Hepatocyte (in vitro differentiated cells): ENCODE measurements at regions not wholly inside any gene's neighbourhood (a gene's known extent, or its start where the extent isn't known, plus 50 kb on each side); places are given as distances from the start of the nearest gene placed in this dataset.

Source experiments
- DNase-seq: peaks from one replicate; pipeline ENCODE4 v3.0.0-alpha.2; 2016; ENCODE audit warnings: low spot score
- H2AFZ ChIP-seq: fragments of 200-600 bp; sonication (generic); 2 replicates; pipeline ENCODE4 v1.6.0; 2016; ENCODE audit warnings: antibody characterized with exemption, mild to moderate bottlenecking
- H3K27ac ChIP-seq: fragments of 200-600 bp; sonication (generic); 2 replicates; pipeline ENCODE4 v1.5.1; 2016; ENCODE audit warnings: mild to moderate bottlenecking
- H3K27me3 ChIP-seq: fragments of 200-600 bp; sonication (generic); 2 replicates; pipeline ENCODE4 v1.6.1; 2016
- H3K36me3 ChIP-seq: fragments of 200-600 bp; sonication (generic); replicated peaks from 2 replicates; pipeline ENCODE4 v1.5.1; 2016; ENCODE audit warnings: low read depth; ENCODE audit not compliant: insufficient read depth
- H3K4me1 ChIP-seq: fragments of 200-600 bp; sonication (generic); 2 replicates; pipeline ENCODE4 v1.5.1; 2016; ENCODE audit warnings: mild to moderate bottlenecking, moderate library complexity; ENCODE audit not compliant: insufficient read depth
- H3K4me2 ChIP-seq: fragments of 200-600 bp; sonication (generic); 2 replicates; pipeline ENCODE4 v1.6.0; 2016
- H3K4me3 ChIP-seq: fragments of 200-600 bp; sonication (generic); 2 replicates; pipeline ENCODE4 v1.5.1; 2016; ENCODE audit warnings: mild to moderate bottlenecking
- H3K79me2 ChIP-seq: fragments of 200-600 bp; sonication (generic); 2 replicates; pipeline ENCODE4 v1.6.0; 2017; ENCODE audit warnings: mild to moderate bottlenecking
- H3K9me2 ChIP-seq: fragments of 200-600 bp; sonication (generic); replicated peaks from 2 replicates; pipeline ENCODE4 v1.6.0; 2017; ENCODE audit warnings: mild to moderate bottlenecking; ENCODE audit not compliant: insufficient read depth
- H3K9me3 ChIP-seq: fragments of 200-600 bp; sonication (generic); 2 replicates; pipeline ENCODE4 v1.5.1; 2016; ENCODE audit warnings: low read depth, mild to moderate bottlenecking
- H4K20me1 ChIP-seq: fragments of 200-600 bp; sonication (generic); 2 replicates; pipeline ENCODE4 v1.6.0; 2016; ENCODE audit warnings: mild to moderate bottlenecking; ENCODE audit not compliant: insufficient read depth, poor library complexity, severe bottlenecking
- EZH2 ChIP-seq: fragments of 200-600 bp; sonication (generic); IDR thresholded peaks from 2 replicates; pipeline ENCODE4 v1.6.1; 2016; ENCODE audit warnings: antibody characterized with exemption, mild to moderate bottlenecking, borderline replicate concordance
- EZH2phosphoT487 ChIP-seq: fragments of 200-600 bp; sonication (generic); IDR thresholded peaks from one replicate; pipeline ENCODE4 v1.6.1; 2018; ENCODE audit warnings: antibody characterized with exemption, mild to moderate bottlenecking, low read depth, moderate library complexity; ENCODE audit not compliant: unreplicated experiment, severe bottlenecking
- WGBS: methylation state at CpG from one replicate; pipeline ENCODE4 v1.1.6; 2016; ENCODE audit warnings: low lambda C conversion rate; ENCODE audit errors: missing lambda C conversion rate; 5-methylcytosine and 5-hydroxymethylcytosine counted together
- TF ChIP-seq, protein P1 (sequence below): fragments of 200-600 bp; sonication (generic); IDR thresholded peaks from 2 replicates; pipeline ENCODE4 v1.5.1; 2016; ENCODE audit warnings: antibody characterized with exemption, mild to moderate bottlenecking; ENCODE audit not compliant: poor library complexity

DNA sequence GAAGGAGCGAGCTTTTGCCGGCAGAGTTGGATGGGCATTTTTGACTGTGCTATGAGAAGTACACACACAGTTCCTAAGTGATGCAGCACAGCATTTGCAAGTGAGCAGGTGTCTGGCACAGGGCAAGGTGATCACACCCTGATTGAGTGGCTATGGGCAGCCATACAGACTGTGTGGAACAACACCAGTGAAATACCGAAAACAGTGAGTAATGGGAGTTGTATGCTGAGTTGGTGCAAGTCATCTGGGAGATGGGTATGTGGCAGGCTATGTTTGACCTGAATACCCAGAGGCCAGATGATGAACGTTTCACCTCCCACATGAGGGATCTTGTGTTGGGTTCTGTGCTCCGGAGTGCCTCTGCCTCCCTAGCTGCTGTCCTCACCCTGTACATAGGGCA is 53.5 kb upstream of the TIPARP start:
- Histone ChIP-seq H3K9me3 (no peaks in the 10 kb centered on the region), H3K27ac (peak overlapping the region; percentile 36), H3K4me1 (no peaks in the 10 kb centered on the region), H3K4me3 (no peak overlapping the region), H3K27me3 (no peaks in the 10 kb centered on the region), H2AFZ (no peak overlapping the region), H4K20me1 (no peaks in the 10 kb centered on the region), H3K9me2 (no peaks in the 10 kb centered on the region), H3K79me2 (no peaks in the 10 kb centered on the region), H3K36me3 (no peaks in the 10 kb centered on the region), H3K4me2 (no peak overlapping the region)
- no peak for DNase-seq
- TF ChIP-seq EZH2phosphoT487 (no peak), EZH2 (no peak)
- TF ChIP-seq, protein P1, sequence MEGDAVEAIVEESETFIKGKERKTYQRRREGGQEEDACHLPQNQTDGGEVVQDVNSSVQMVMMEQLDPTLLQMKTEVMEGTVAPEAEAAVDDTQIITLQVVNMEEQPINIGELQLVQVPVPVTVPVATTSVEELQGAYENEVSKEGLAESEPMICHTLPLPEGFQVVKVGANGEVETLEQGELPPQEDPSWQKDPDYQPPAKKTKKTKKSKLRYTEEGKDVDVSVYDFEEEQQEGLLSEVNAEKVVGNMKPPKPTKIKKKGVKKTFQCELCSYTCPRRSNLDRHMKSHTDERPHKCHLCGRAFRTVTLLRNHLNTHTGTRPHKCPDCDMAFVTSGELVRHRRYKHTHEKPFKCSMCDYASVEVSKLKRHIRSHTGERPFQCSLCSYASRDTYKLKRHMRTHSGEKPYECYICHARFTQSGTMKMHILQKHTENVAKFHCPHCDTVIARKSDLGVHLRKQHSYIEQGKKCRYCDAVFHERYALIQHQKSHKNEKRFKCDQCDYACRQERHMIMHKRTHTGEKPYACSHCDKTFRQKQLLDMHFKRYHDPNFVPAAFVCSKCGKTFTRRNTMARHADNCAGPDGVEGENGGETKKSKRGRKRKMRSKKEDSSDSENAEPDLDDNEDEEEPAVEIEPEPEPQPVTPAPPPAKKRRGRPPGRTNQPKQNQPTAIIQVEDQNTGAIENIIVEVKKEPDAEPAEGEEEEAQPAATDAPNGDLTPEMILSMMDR, result no peak
- 85% methylated on average over 5 of the region's 5 CpGs for WGBS

DNA sequence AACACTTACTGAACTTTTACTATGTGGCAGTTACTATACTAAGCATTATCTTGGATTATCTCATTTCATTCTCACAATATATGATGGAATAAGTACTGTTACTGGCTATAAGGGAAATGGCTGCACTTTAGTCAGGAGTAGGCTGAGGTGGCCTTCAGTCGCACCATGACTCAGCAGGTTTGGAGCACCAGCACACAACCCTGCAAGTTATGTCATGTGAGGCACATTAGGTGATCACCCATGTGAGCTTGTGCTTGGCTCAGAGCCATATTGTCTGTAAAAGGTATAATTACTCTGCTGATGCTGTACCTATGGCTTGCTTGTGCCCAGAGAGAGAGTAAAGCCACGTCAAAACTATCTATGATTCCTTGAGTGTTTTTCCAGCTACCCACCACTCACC is 54.1 kb upstream of the TIPARP start:
- H3K9me2 ChIP-seq, result no peaks in the 10 kb centered on the region
- peak overlapping the region; percentile 36 for H3K27ac ChIP-seq
- no peaks in the 10 kb centered on the region for H3K27me3 ChIP-seq
- no peaks in the 10 kb centered on the region for H3K79me2 ChIP-seq
- WGBS, result 87% methylated on average over 2 of the region's 2 CpGs
- DNase-seq, result peak; percentile 74
- H2AFZ ChIP-seq, result no peak overlapping the region
- H3K4me3 ChIP-seq, result no peak overlapping the region
- TF ChIP-seq, protein P1, result no peak
- TF ChIP-seq EZH2phosphoT487, result no peak
- no peak for TF ChIP-seq EZH2
- H3K36me3 ChIP-seq, result no peaks in the 10 kb centered on the region
- no peaks in the 10 kb centered on the region for H3K4me1 ChIP-seq
- no peak overlapping the region for H3K4me2 ChIP-seq
- H4K20me1 ChIP-seq, result no peaks in the 10 kb centered on the region
- no peaks in the 10 kb centered on the region for H3K9me3 ChIP-seq

DNA sequence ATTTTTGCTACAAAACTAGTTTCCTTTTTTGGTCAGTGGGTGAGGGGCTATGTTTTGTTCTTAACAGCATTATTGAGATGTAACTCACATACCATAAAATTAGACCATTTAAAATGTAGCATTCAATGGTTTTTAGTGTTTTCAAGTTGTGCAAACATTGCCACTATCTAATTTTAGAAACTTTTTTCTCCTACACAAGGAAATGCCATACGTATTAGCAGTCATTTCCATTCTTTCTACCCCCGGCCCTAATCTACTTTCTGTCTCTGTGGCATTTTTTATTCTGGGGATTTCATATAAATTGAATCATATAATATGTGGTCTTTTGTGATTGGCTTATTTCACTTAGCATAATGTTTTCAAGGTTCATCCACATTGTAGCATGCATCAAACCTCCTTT is 55.0 kb upstream of the TIPARP start:
- Histone ChIP-seq H3K27me3 (no peaks in the 10 kb centered on the region), H2AFZ (no peak overlapping the region), H3K36me3 (no peaks in the 10 kb centered on the region), H4K20me1 (no peaks in the 10 kb centered on the region), H3K27ac (no peak overlapping the region), H3K9me2 (no peaks in the 10 kb centered on the region), H3K4me1 (no peaks in the 10 kb centered on the region), H3K79me2 (no peaks in the 10 kb centered on the region), H3K9me3 (no peaks in the 10 kb centered on the region), H3K4me2 (no peak overlapping the region), H3K4me3 (no peak overlapping the region)
- DNase-seq, result no peak
- WGBS, result 87% methylated on average over 2 of the region's 2 CpGs
- TF ChIP-seq, protein P1, result no peak
- no peak for TF ChIP-seq EZH2phosphoT487
- TF ChIP-seq EZH2, result no peak

DNA sequence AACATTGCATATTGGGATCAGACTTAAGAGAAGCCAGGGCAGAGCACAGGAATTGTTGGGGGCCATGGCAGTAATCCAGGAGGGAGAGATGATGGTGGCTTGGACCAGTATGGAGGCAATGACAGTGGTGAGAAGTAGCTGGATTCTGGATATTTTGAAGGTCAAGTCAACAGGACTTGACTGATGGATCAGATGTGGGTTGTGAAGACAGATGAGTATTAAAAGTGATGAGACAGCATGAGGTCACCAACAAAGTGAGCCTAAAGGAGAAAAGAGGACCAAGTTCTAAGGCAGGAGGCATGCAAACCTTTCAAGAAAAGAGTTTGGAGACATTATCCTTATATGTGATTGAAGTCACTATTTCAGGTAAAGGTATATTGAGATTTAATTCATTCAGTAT is 56.6 kb upstream of the TIPARP start:
- DNase-seq, result no peak
- no peaks in the 10 kb centered on the region for H3K9me3 ChIP-seq
- H3K27ac ChIP-seq, result no peak overlapping the region
- H2AFZ ChIP-seq, result no peak overlapping the region
- H4K20me1 ChIP-seq, result no peaks in the 10 kb centered on the region
- H3K9me2 ChIP-seq, result no peaks in the 10 kb centered on the region
- no peak overlapping the region for H3K4me2 ChIP-seq
- no peaks in the 10 kb centered on the region for H3K27me3 ChIP-seq
- H3K79me2 ChIP-seq, result no peaks in the 10 kb centered on the region
- H3K4me1 ChIP-seq, result no peaks in the 10 kb centered on the region
- H3K36me3 ChIP-seq, result no peaks in the 10 kb centered on the region
- H3K4me3 ChIP-seq, result no peak overlapping the region
- TF ChIP-seq EZH2phosphoT487, result no peak
- TF ChIP-seq, protein P1, result no peak
- no peak for TF ChIP-seq EZH2
